Transverse colon (tissue), 4 donors: ENCODE measurements at regions not wholly inside any gene's neighbourhood (a gene's known extent, or its start where the extent isn't known, plus 50 kb on each side); places are given as distances from the start of the nearest gene placed in this dataset.
A peak's percentile ranks its signal among the peaks of the same experiment; 100 is the strongest.

Experiments
- DNase-seq: peaks from one replicate; pipeline ENCODE4 v3.0.0-alpha.2; 2019
- H3K27ac ChIP-seq, 4 donors: fragments of 200-600 bp; sonication (generic); 2 replicates each; pipeline ENCODE4 v1.5.1; 2016 to 2018; ENCODE audit warnings: inconsistent platforms in 4 of 4
- H3K27me3 ChIP-seq: fragments of 200-600 bp; sonication (generic); 2 replicates; pipeline ENCODE4 v1.5.1; 2017; ENCODE audit warnings: inconsistent platforms
- H3K36me3 ChIP-seq, 4 donors: fragments of 200-600 bp; sonication (generic); 2 replicates each; pipeline ENCODE4 v1.5.1; 2017 to 2019; ENCODE audit warnings: inconsistent platforms in 4 of 4
- H3K4me1 ChIP-seq, 4 donors: fragments of 200-600 bp; sonication (generic); 2 replicates each; pipeline ENCODE4 v1.5.1; 2017 to 2020; ENCODE audit warnings: inconsistent platforms in 4 of 4
- H3K4me3 ChIP-seq, 4 donors: fragments of 200-600 bp; sonication (generic); 1 replicate in 1 of 4; 2 replicates in 3 of 4; pipeline versions ENCODE4 v1.5.1 to v1.6.1; 2017 to 2019; ENCODE audit warnings: inconsistent platforms in 4 of 4
- H3K9me3 ChIP-seq, 2 donors: fragments of 200-600 bp; sonication (generic); 2 replicates each; pipeline ENCODE4 v1.5.1; 2017 to 2019; ENCODE audit warnings: inconsistent platforms in 2 of 2
- CTCF ChIP-seq, 5 experiments: fragments of 200-600 bp in 3 of 5; fragments of 450-650 bp in 2 of 5; sonication (generic) in 3 of 5; IDR thresholded peaks; 1 replicate in 2 of 5; 2 replicates in 3 of 5; pipeline ENCODE4 v1.5.1; 2016 to 2017; ENCODE audit warnings: antibody characterized with exemption in 5 of 5, inconsistent platforms in 3 of 5, mild to moderate bottlenecking in 2 of 5, moderate library complexity in 1 of 5
- EP300 ChIP-seq: sonication (generic); formaldehyde crosslinking; IDR thresholded peaks from one replicate; pipeline ENCODE4 v1.6.1; 2017; ENCODE audit warnings: antibody characterized with exemption, low read depth
- POLR2A ChIP-seq: fragments of 450-650 bp; IDR thresholded peaks from one replicate; pipeline ENCODE4 v1.6.1; 2016; ENCODE audit warnings: antibody characterized with exemption, mild to moderate bottlenecking, moderate library complexity
- POLR2AphosphoS5 ChIP-seq, 3 donors: sonication (generic); formaldehyde crosslinking; IDR thresholded peaks; one replicate each; pipeline ENCODE4 v1.6.1; 2016; ENCODE audit warnings: antibody characterized with exemption in 3 of 3
- WGBS, 2 donors: methylation state at CpG; one replicate each; pipeline ENCODE4 v1.1.5; 2018; ENCODE audit warnings: low coverage in 1 of 2; 5-methylcytosine and 5-hydroxymethylcytosine counted together
- in situ Hi-C, 4 donors: fragments of 200-750 bp; cut with MboI; loops; one replicate each; pipeline versions ENCODE4 v1.15.0 to v1.15.1; 2017; ENCODE audit warnings: low sequenced_read_pairs in 3 of 4, low pct_ligation_motif_present in 1 of 4, low pct_unique_long_range_greater_than_20kb in 1 of 4
- intact Hi-C: fragments of 100-400 bp; cut with DNase I; formaldehyde crosslinking; loops from one replicate; pipeline ENCODE4 v1.15.1; 2023; ENCODE audit warnings: low total_unique reads

- no peaks in the 10 kb centered on the region for H3K4me1 ChIP-seq
- 30 to 33% methylated on average over 1 to 5 of the region's 5 CpGs for WGBS, 2 donors
- TF ChIP-seq EP300 (no peak), CTCF (IDR thresholded peaks at IDR 0.05) (peak; percentile 52 to 80 (median 62))
- H3K4me3 ChIP-seq: no peak overlapping the region
- no peak overlapping the region for H3K27ac ChIP-seq
- peak; percentile 44 for DNase-seq
- in situ Hi-C loops (no loop called here), intact Hi-C loops (no loop called here)
- H3K27me3 ChIP-seq: peaks cover 12% of the 10 kb centered on the region
- H3K9me3 ChIP-seq: no peaks in the 10 kb centered on the region
- H3K36me3 ChIP-seq: no peaks in the 10 kb centered on the region
These were observed 78.3 kb upstream of the CTNNBL1 start for GRCh38 chr20:37615340-37616109.

GRCh38 chr20:37611852-37612251, 82.0 kb upstream of the CTNNBL1 start:
- Histone ChIP-seq H3K4me3 (no peak overlapping the region), H3K4me1 (no peaks in the 10 kb centered on the region), H3K27me3 (no peaks in the 10 kb centered on the region), H3K9me3 (no peaks in the 10 kb centered on the region), H3K36me3 (no peaks in the 10 kb centered on the region), H3K27ac (no peak overlapping the region)
- WGBS, 2 donors: 79 to 89% methylated on average over 1 of the region's 1 CpG
- in situ Hi-C loops: no loop called here
- intact Hi-C loops: no loop called here
- TF ChIP-seq CTCF (IDR thresholded peaks at IDR 0.05) (no peak), EP300 (no peak), POLR2AphosphoS5 (IDR thresholded peaks at IDR 0.05) (no peak), POLR2A (no peak)
- no peak for DNase-seq

GRCh38 chr20:37611346-37611745, 82.5 kb upstream of the CTNNBL1 start:
- no peak overlapping the region for H3K4me3 ChIP-seq
- intact Hi-C loops (no loop called here), in situ Hi-C loops (no loop called here)
- H3K27ac ChIP-seq: no peak overlapping the region
- no peaks in the 10 kb centered on the region for H3K36me3 ChIP-seq
- 78 to 84% methylated on average over 8 to 9 of the region's 9 CpGs for WGBS, 2 donors
- no peak for TF ChIP-seq EP300
- no peak for DNase-seq
- H3K4me1 ChIP-seq: no peaks in the 10 kb centered on the region
- no peaks in the 10 kb centered on the region for H3K27me3 ChIP-seq
- no peaks in the 10 kb centered on the region for H3K9me3 ChIP-seq

- no peak overlapping the region for H3K4me3 ChIP-seq
- H3K9me3 ChIP-seq: no peaks in the 10 kb centered on the region
- WGBS, 2 donors: 70 to 83% methylated on average over 1 to 14 of the region's 14 CpGs
- in situ Hi-C loops: no loop called here
- no peak for DNase-seq
- no peaks in the 10 kb centered on the region for H3K36me3 ChIP-seq
- intact Hi-C loops: no loop called here
- H3K4me1 ChIP-seq: no peaks in the 10 kb centered on the region
- H3K27me3 ChIP-seq: no peaks in the 10 kb centered on the region
- H3K27ac ChIP-seq: no peak overlapping the region
- TF ChIP-seq CTCF (IDR thresholded peaks at IDR 0.05): no peak
- TF ChIP-seq POLR2AphosphoS5 (IDR thresholded peaks at IDR 0.05): no peak
- TF ChIP-seq POLR2A: no peak
- TF ChIP-seq EP300: no peak
These were observed 82.6 kb upstream of the BLCAP start for GRCh38 chr20:37610203-37610798.
